Mesodermal cell (in vitro differentiated cells): ENCODE measurements at regions not wholly inside any gene's neighbourhood (a gene's known extent, or its start where the extent isn't known, plus 50 kb on each side); places are given as distances from the start of the nearest gene placed in this dataset.

Experiments used
- H3K27ac ChIP-seq: 2 replicates; pipeline ENCODE4 v1.7.0; 2013; ENCODE audit warnings: mild to moderate bottlenecking, low read depth, low read length, moderate library complexity; ENCODE audit not compliant: severe bottlenecking
- H3K36me3 ChIP-seq: 2 replicates; pipeline ENCODE4 v1.7.1; 2013; ENCODE audit warnings: mild to moderate bottlenecking, low read length, moderate library complexity; ENCODE audit not compliant: control insufficient read depth, insufficient read depth
- H3K4me1 ChIP-seq: one replicate; pipeline ENCODE4 v1.7.1; 2013; ENCODE audit warnings: mild to moderate bottlenecking, low read length; ENCODE audit not compliant: insufficient read depth, control insufficient read depth, poor library complexity, severe bottlenecking
- H3K4me3 ChIP-seq: 2 replicates; pipeline ENCODE4 v1.7.0; 2013; ENCODE audit warnings: low read length, control low read depth, mild to moderate bottlenecking; ENCODE audit not compliant: insufficient read depth, poor library complexity, severe bottlenecking; ENCODE audit errors: extremely low read depth
- H3K9me3 ChIP-seq: 2 replicates; pipeline ENCODE4 v1.7.1; 2013; ENCODE audit warnings: mild to moderate bottlenecking, low read length, moderate library complexity; ENCODE audit not compliant: control insufficient read depth
- WGBS, 2 experiments: methylation state at CpG; one replicate each; pipeline ENCODE4 v1.1.5; 2013; ENCODE audit warnings: missing lambda C conversion rate in 2 of 2; ENCODE audit not compliant: insufficient coverage in 2 of 2; 5-methylcytosine and 5-hydroxymethylcytosine counted together

DNA sequence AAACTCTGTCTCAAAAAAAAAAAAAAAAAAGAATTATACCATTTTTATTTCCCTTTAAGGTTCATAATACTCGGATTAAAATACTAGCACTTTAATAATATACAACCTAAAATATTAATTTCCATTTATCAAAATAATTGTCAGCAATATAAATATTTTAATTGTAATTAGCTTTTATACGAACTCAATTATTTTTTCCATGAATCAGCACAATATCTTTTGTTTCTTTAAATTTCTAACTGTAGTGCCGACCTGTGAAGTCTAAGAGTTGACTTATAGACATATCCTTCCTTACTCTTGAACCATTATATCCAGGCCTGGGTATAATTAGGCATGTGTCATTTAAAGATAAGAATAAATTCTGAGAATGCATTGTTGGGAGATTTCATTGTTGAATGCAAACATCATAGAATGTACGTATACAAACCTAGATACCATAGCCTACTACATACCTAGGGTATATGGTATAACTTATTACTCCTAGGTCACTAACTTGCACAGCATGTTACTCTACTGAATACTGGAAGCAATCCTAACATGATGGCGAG lies 996.7 kb upstream of the TMPRSS15 start:
- no peaks in the 10 kb centered on the region for H3K9me3 ChIP-seq
- H3K27ac ChIP-seq: no peak overlapping the region
- no peaks in the 10 kb centered on the region for H3K4me1 ChIP-seq
- WGBS, 2 experiments: no CpG with 5 or more reads among the region's 5 CpGs
- H3K36me3 ChIP-seq: no peaks in the 10 kb centered on the region
- no peak overlapping the region for H3K4me3 ChIP-seq

- H3K9me3 ChIP-seq: no peaks in the 10 kb centered on the region
- H3K36me3 ChIP-seq: no peaks in the 10 kb centered on the region
- no peak overlapping the region for H3K27ac ChIP-seq
- no peak overlapping the region for H3K4me3 ChIP-seq
- no peaks in the 10 kb centered on the region for H3K4me1 ChIP-seq
Measured at GRCh38 chr21:19402870-19403269, 999.3 kb upstream of the TMPRSS15 start.

DNA sequence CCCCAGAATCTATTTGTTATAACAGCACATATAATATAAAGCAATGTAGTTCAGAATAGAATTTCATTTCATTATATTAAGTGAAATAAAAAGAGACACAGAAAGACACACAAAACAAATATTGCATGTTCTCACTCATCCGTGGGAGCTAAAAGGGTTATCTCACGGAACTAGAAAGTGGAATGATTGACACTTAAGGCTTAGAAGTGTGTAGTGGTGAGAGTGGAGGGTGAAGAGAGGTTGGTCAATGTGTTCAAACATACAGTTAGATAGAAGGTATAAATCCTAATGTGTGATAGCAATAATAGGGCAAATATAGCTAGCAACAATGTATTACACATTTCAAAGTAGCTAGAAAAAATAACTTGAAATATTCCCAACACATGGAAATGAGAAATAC lies 1001.7 kb upstream of the TMPRSS15 start:
- no peak overlapping the region for H3K4me3 ChIP-seq
- H3K36me3 ChIP-seq: no peaks in the 10 kb centered on the region
- H3K4me1 ChIP-seq: no peaks in the 10 kb centered on the region
- no peak overlapping the region for H3K27ac ChIP-seq
- H3K9me3 ChIP-seq: no peaks in the 10 kb centered on the region
- WGBS, 2 experiments: 65% methylated on average over 2 of the region's 2 CpGs; no CpG with 5 or more reads in 1 of the 2 experiments

GRCh38 chr21:19420565-19420964 lies 1017.0 kb upstream of the TMPRSS15 start:
- Histone ChIP-seq H3K27ac (no peak overlapping the region), H3K4me3 (no peak overlapping the region), H3K36me3 (no peaks in the 10 kb centered on the region), H3K4me1 (no peaks in the 10 kb centered on the region), H3K9me3 (no peaks in the 10 kb centered on the region)
- 74 to 82% methylated on average over 3 of the region's 3 CpGs for WGBS, 2 experiments

DNA sequence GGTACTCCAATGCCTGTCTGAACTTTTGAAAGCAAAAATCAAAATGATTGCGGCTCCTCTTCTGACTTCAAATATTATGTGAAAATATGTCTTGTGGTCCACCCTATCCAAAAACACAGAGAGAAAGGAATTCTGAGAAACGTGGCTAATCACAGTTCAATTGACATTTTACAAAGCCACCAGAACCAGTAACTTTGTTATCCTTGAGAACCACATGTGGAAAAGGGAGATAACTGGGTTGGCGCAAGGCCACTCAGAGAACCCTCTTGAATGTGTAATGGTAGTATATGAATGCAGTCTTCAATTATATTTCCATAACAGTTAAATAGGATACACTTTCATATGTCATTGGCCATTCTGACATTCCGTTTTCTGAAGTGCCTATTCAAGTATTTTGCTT lies 1030.0 kb upstream of the TMPRSS15 start:
- Histone ChIP-seq H3K4me1 (no peaks in the 10 kb centered on the region), H3K9me3 (no peaks in the 10 kb centered on the region), H3K36me3 (no peaks in the 10 kb centered on the region), H3K27ac (no peak overlapping the region), H3K4me3 (no peak overlapping the region)
- no CpG with 5 or more reads among the region's 4 CpGs for whole genome bisulfite sequencing, 2 experiments

DNA sequence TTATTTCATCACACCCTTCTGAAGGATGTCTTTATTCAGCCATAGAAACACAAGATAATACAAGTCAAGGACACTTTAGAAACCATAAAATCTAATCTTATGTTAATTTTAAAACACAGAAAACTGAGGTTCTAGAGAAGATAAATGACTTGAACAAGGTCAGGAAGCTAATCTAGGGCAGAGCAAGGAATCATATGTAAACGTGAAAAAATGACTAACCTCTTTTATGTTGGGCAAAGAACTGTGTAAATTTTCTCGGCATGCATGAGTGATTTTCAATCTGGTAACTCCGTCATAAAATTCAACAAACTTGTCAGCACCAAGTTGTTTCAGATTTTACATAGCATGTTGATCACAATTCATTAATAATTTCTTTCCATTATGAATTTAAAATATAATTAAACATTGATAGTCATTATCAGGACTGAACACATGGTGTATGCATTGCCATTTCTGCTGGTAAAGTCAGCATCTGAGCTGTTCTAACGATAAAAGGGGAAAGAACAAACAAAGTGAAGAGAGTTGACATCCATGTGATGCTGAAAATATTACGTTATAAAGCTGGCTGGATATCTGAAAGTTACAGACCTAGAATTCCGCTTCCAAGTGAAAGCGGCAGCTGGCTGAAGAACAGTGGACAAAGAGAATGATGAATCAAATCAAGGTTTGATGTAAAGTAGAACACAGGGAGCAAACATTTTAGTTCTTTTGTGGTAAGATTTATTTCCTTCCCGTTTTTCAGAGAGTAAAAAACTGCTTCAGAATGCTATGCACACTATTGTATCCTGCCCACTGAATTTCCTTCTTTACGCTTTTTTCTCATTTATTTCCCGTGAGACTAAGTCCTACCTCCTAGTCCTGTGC lies 1037.4 kb upstream of the TMPRSS15 start:
- WGBS, 2 experiments: 91 to 97% methylated on average over 5 of the region's 10 CpGs
- H3K4me1 ChIP-seq: no peaks in the 10 kb centered on the region
- H3K4me3 ChIP-seq: no peak overlapping the region
- no peaks in the 10 kb centered on the region for H3K36me3 ChIP-seq
- no peak overlapping the region for H3K27ac ChIP-seq
- no peaks in the 10 kb centered on the region for H3K9me3 ChIP-seq

- Histone ChIP-seq H3K4me3 (no peak overlapping the region), H3K4me1 (no peaks in the 10 kb centered on the region), H3K27ac (no peak overlapping the region), H3K9me3 (no peaks in the 10 kb centered on the region), H3K36me3 (no peaks in the 10 kb centered on the region)
- WGBS, 2 experiments: 86 to 88% methylated on average over 1 of the region's 1 CpG
Measured at GRCh38 chr21:19458295-19458694, 1054.7 kb upstream of the TMPRSS15 start.

DNA sequence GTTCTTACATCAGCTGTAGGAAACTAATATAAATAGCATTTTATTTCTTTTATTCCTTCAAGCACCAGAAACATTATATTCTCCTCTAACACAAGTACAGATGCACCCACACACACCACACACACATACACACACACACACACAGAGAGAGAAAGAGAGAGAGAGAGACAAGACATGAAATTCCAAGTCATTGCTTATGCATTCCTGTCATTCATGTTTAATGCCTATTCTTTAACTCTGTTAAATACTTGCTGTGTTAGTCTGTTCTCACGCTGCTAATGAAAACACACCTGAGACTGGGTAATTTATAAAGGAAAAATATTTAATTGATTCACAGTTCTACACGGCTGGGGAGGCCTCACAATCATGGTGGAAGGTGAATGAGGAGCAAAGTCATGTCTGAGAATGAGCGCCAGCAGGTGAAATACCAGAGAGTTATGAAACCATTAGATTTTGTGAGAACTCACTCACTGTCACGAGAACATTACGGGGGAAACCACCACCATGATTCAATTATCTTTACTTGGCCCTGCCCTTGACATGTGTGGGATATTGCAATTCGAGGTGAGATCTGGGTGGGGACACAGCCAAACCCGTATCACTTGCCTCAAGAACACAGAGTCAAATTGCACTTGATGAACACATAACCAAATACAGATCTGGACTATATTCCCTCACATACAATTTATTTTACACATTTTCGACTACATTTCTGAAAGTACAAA lies 1058.1 kb upstream of the TMPRSS15 start:
- no peaks in the 10 kb centered on the region for H3K36me3 ChIP-seq
- no peak overlapping the region for H3K4me3 ChIP-seq
- no peaks in the 10 kb centered on the region for H3K9me3 ChIP-seq
- peaks cover 5% of the 10 kb centered on the region for H3K4me1 ChIP-seq
- WGBS, 2 experiments: 90 to 92% methylated on average over 3 to 4 of the region's 8 CpGs
- no peak overlapping the region for H3K27ac ChIP-seq

DNA sequence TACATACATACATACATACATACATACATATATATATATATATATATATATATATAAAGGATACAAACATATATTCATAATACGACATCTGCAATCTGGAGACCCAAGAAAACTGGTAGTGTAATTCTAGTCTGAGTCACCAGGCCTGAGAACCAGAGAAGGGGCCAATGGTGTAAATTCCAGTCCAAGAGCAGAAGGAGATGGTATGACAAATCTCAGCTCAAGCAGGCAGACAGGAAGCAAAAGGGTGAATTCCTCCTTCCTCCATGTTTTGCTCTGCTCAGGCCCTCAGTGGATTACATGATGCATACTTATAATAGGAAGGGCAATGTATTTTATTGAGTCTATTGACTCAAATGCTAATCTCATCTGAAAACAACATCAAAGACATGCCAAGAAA lies 1060.4 kb upstream of the TMPRSS15 start:
- H3K4me1 ChIP-seq: peaks cover 5% of the 10 kb centered on the region
- H3K9me3 ChIP-seq: no peaks in the 10 kb centered on the region
- no peak overlapping the region for H3K4me3 ChIP-seq
- H3K27ac ChIP-seq: no peak overlapping the region
- WGBS, 2 experiments: no CpG with 5 or more reads among the region's 1 CpG
- H3K36me3 ChIP-seq: no peaks in the 10 kb centered on the region

DNA sequence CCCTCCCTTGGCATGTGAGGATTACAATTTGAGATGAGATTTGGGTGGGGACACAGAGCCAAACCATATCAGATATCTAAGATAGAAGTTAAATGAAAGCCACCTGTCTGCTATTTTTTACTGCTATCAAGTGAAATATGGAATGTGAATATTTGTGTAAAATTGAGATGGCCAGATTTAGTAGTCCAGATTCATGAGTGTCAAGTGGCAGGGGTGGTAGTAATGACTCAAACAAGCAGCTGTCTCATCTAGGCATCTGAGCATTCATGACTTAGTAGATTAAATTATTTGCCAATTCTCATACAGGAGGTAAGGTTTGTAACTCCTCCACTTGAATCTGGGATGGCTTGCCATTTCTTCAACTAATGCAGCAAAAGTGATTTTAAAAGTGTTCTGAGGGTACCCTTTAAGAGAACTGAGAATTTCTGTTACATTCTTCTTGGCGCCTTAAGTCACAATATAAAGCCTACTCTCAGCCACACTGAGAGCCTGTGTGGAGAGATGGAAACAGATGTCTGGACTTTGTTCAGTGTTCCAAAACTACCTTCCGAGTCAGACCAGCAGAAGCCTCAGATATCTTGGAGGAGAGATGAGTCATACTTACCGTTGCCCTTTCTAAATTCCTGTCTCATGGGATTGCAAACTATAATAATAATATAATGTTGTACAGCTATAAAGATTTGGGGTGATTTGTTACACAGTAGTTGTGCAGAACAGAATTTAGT lies 1065.6 kb upstream of the TMPRSS15 start:
- H3K27ac ChIP-seq: peak overlapping the region; percentile 51
- peaks cover 7% of the 10 kb centered on the region for H3K9me3 ChIP-seq
- H3K4me3 ChIP-seq: no peak overlapping the region
- peaks cover 3% of the 10 kb centered on the region for H3K4me1 ChIP-seq
- WGBS, 2 experiments: no CpG with 5 or more reads among the region's 3 CpGs
- no peaks in the 10 kb centered on the region for H3K36me3 ChIP-seq
